ENCODE measurements at regions not wholly inside any gene's neighbourhood (a gene's known extent, or its start where the extent isn't known, plus 50 kb on each side); places are given as distances from the start of the nearest gene placed in this dataset.

DNA sequence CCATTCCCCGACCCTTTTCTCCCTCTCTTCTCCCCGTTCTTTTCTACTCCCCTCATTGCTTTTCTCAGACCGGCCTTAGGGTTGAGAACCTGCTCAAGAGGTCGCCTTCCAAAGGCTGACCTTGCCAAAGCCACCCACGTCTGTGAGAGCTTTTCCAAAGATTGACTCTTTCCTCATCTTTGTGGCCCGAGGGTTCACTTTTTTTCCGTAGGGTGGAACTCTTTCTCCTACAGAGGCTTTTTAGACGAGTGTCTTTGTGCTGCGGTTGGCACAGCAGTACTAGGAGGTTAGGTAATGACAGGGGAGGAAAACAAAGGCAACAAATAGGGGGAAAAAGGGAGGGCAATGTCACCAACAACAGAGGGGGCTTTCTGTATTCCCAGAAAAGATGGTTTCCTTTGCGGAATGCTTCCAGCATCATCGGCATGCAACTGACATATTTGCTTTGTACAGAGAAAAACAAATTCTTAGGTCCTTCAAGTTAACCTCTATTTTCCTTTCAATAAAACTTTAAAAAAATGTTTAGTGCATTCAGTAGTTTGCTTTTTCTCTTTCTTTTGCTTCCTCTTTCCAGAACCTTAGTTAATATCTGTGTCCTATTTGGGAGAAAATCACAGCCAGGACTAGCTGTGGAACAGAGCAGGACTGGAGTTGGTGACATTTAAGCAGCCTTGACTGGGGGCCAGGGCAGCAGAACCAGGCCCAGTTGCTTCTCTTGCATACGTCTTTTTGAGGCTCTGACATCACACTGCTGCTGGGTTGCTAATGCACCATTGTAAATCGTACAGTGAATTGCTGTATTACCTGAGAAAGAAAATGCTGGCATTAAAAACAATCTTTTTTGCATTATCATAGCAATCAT is 188.1 kb upstream of the FANCL start:
- BruUV-seq (replicated peaks), result no TSS peak
- ChIA-PET RAD21 (ENCODE audit: unreplicated experiment) (no interaction called here), POLR2A (no interaction called here), CTCF (no interaction called here), SMC1A (ENCODE audit: uncharacterized antibody, unreplicated experiment) (interaction anchor here (1.0 kb wide), 1 partner anchor 17 kb away, joined by 3 read pairs; no protein-coding TSS in a partner anchor)
- no peaks in the 10 kb centered on the region for H3K4me1 ChIP-seq (ENCODE audit: control insufficient read depth, insufficient read depth, low read length)
- H3K36me3 ChIP-seq (ENCODE audit: control insufficient read depth in 2 of 2, insufficient read depth in 2 of 2, low read length in 1 of 2), result no peaks in the 10 kb centered on the region
- no peak overlapping the region for H3K27ac ChIP-seq (ENCODE audit: control insufficient read depth, insufficient read depth)
- 44% methylated on average over 13 of the region's 13 CpGs for WGBS (ENCODE audit: insufficient coverage, insufficient replicate concordance, low lambda C conversion rate, missing lambda C conversion rate)
- no peak overlapping the region for H3K4me3 ChIP-seq
- H2AFZ ChIP-seq (ENCODE audit: control insufficient read depth, low read depth, low read length), result no peak overlapping the region
- H3K27me3 ChIP-seq (replicated peaks in 1 of 2; ENCODE audit: control insufficient read depth in 2 of 2, insufficient read depth in 2 of 2, low read length in 1 of 2), result no peaks in the 10 kb centered on the region; a peak in 2 of 4 replicates
- H3K4me2 ChIP-seq (ENCODE audit: control insufficient read depth, insufficient read depth), result no peak overlapping the region
- H3K9me3 ChIP-seq (replicated peaks; ENCODE audit: control insufficient read depth, insufficient read depth, low read length), result no peaks in the 10 kb centered on the region
- TF ChIP-seq MYB (IDR thresholded peaks at IDR 0.05; ENCODE audit: borderline replicate concordance, low read depth, low read length) (no peak), HDAC6 (IDR thresholded peaks at IDR 0.05; ENCODE audit: unreplicated experiment) (peak; percentile 3)
- in situ Hi-C loops (cut with MboI), result no loop called here
- intact Hi-C loops (cut with micrococcal nuclease; ENCODE audit: unreplicated experiment), result no loop called here
- no peak overlapping the region for H3K9ac ChIP-seq (ENCODE audit: control insufficient read depth, insufficient read depth, low read length)
- FAIRE-seq (no peak), ATAC-seq (no peak), DNase-seq (ENCODE audit: low read depth, low spot score) (no peak)
- H3K79me2 ChIP-seq (ENCODE audit: control insufficient read depth, insufficient read depth, low read length), result no peaks in the 10 kb centered on the region
- no peaks in the 10 kb centered on the region for H4K20me1 ChIP-seq (ENCODE audit: control insufficient read depth, insufficient read depth)

DNA sequence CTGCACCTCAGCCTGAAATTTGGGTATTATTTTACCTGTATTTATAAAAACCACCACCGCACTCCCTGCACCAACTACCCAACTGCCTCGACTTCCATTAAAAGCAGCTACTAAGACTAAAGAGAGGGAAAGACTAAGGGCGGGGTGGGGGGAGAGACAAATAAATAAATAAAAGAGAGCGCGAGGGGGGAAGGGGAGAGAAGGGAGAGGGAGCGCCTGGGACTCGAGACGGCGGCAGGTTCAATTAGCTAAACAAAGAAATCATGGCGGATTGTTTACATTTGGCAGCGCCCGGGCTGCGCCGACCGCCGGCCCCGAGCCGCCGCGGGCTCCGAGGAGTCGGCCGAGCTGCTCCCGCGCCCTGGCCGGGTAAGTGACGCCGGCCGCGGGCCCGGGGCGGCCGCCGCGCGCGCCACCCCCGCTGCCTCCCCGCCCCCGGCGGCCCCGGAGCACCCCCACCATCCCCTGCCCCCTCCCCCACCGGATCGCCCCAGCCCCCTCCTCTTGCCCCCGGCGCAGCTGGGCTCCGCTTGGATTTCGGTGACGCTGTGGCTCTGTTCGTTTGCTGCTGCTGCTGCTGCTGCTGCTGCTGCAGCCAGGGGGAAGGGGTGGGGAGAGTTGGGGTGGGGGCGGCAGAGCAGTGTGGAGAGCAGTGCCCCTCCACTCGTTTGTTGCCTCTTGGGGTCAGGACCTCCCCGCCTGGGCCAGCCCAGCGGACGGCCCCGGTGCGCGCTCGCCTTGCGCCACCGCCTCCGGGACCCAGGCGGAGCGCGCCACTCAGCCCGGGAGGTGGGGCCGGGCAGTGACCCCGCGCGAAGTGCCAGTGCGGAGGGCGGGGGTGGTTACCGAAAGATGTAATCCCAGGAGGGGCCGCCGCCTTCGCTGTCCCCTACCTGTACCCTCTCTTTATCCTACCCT is 187.2 kb upstream of the FANCL start:
- DNase-seq (ENCODE audit: low read depth, low spot score) (no peak), FAIRE-seq (no peak), ATAC-seq (peak; percentile 47; the same call in 2 of the 3 replicates)
- Histone ChIP-seq H3K27me3 (replicated peaks in 1 of 2; ENCODE audit: control insufficient read depth in 2 of 2, insufficient read depth in 2 of 2, low read length in 1 of 2) (no peaks in the 10 kb centered on the region; a peak in 2 of 4 replicates), H3K4me2 (ENCODE audit: control insufficient read depth, insufficient read depth) (peak overlapping the region; percentile 94), H3K27ac (ENCODE audit: control insufficient read depth, insufficient read depth) (no peak overlapping the region), H4K20me1 (ENCODE audit: control insufficient read depth, insufficient read depth) (no peaks in the 10 kb centered on the region), H3K9me3 (replicated peaks; ENCODE audit: control insufficient read depth, insufficient read depth, low read length) (no peaks in the 10 kb centered on the region), H3K4me3 (peak overlapping the region; percentile 55), H3K9ac (ENCODE audit: control insufficient read depth, insufficient read depth, low read length) (no peak overlapping the region; the same call in 1 of the 2 replicates), H3K4me1 (ENCODE audit: control insufficient read depth, insufficient read depth, low read length) (no peaks in the 10 kb centered on the region), H2AFZ (ENCODE audit: control insufficient read depth, low read depth, low read length) (peak overlapping the region; percentile 56), H3K36me3 (ENCODE audit: control insufficient read depth in 2 of 2, insufficient read depth in 2 of 2, low read length in 1 of 2) (no peaks in the 10 kb centered on the region), H3K79me2 (ENCODE audit: control insufficient read depth, insufficient read depth, low read length) (no peaks in the 10 kb centered on the region)
- intact Hi-C loops (cut with micrococcal nuclease; ENCODE audit: unreplicated experiment), result no loop called here
- RAD21 ChIA-PET (ENCODE audit: unreplicated experiment), result no interaction called here
- CTCF ChIA-PET, result no interaction called here
- in situ Hi-C loops (cut with MboI), result no loop called here
- POLR2A ChIA-PET, result no interaction called here
- BruUV-seq (replicated peaks), result no TSS peak
- SMC1A ChIA-PET (ENCODE audit: uncharacterized antibody, unreplicated experiment), result interaction anchor here (1.0 kb wide), 1 partner anchor 16 kb away, joined by 3 read pairs; no protein-coding TSS in a partner anchor
- 9% methylated on average over 33 of the region's 76 CpGs for WGBS (ENCODE audit: insufficient coverage, insufficient replicate concordance, low lambda C conversion rate, missing lambda C conversion rate)
- TF ChIP-seq YY1 (IDR thresholded peaks at IDR 0.05; ENCODE audit: low read depth, low read length), result peak; percentile 40; the same call in 1 of the 2 replicates
- TF ChIP-seq, protein P1, sequence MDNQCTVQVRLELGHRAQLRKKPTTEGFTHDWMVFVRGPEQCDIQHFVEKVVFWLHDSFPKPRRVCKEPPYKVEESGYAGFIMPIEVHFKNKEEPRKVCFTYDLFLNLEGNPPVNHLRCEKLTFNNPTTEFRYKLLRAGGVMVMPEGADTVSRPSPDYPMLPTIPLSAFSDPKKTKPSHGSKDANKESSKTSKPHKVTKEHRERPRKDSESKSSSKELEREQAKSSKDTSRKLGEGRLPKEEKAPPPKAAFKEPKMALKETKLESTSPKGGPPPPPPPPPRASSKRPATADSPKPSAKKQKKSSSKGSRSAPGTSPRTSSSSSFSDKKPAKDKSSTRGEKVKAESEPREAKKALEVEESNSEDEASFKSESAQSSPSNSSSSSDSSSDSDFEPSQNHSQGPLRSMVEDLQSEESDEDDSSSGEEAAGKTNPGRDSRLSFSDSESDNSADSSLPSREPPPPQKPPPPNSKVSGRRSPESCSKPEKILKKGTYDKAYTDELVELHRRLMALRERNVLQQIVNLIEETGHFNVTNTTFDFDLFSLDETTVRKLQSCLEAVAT (IDR thresholded peaks at IDR 0.05), result no peak

Data from GM12878 (cell line).